Skeletal muscle satellite cell (primary cell): ENCODE measurements at regions not wholly inside any gene's neighbourhood (a gene's known extent, or its start where the extent isn't known, plus 50 kb on each side); places are given as distances from the start of the nearest gene placed in this dataset.
"Not testable (repeated sequence)": the region's sequence is repeated elsewhere in the genome, so short reads cannot be mapped to it uniquely, and the experiment has no call there.

Experiments used
- H3K27me3 ChIP-seq: 2 replicates; pipeline ENCODE4 v1.7.0; 2013; ENCODE audit warnings: low read length; ENCODE audit not compliant: control insufficient read depth, insufficient read depth
- H3K36me3 ChIP-seq: 2 replicates; pipeline ENCODE4 v1.7.0; 2013; ENCODE audit warnings: mild to moderate bottlenecking, control low read depth, low read length; ENCODE audit not compliant: insufficient read depth
- H3K4me1 ChIP-seq: 2 replicates; pipeline ENCODE4 v1.7.0; 2013; ENCODE audit warnings: low read length; ENCODE audit not compliant: control insufficient read depth, insufficient read depth
- H3K4me2 ChIP-seq: 2 replicates; pipeline ENCODE4 v1.7.0; 2013; ENCODE audit warnings: mild to moderate bottlenecking, low read length
- H3K4me3 ChIP-seq: 2 replicates; pipeline ENCODE4 v1.7.0; 2013; ENCODE audit warnings: low read length
- H3K9ac ChIP-seq: 2 replicates; pipeline ENCODE4 v1.7.0; 2013; ENCODE audit warnings: mild to moderate bottlenecking, low read depth, low read length, moderate library complexity
- H3K9me3 ChIP-seq: replicated peaks from 2 replicates; pipeline ENCODE4 v1.7.0; 2013; ENCODE audit warnings: mild to moderate bottlenecking, control low read depth, low read length

DNA sequence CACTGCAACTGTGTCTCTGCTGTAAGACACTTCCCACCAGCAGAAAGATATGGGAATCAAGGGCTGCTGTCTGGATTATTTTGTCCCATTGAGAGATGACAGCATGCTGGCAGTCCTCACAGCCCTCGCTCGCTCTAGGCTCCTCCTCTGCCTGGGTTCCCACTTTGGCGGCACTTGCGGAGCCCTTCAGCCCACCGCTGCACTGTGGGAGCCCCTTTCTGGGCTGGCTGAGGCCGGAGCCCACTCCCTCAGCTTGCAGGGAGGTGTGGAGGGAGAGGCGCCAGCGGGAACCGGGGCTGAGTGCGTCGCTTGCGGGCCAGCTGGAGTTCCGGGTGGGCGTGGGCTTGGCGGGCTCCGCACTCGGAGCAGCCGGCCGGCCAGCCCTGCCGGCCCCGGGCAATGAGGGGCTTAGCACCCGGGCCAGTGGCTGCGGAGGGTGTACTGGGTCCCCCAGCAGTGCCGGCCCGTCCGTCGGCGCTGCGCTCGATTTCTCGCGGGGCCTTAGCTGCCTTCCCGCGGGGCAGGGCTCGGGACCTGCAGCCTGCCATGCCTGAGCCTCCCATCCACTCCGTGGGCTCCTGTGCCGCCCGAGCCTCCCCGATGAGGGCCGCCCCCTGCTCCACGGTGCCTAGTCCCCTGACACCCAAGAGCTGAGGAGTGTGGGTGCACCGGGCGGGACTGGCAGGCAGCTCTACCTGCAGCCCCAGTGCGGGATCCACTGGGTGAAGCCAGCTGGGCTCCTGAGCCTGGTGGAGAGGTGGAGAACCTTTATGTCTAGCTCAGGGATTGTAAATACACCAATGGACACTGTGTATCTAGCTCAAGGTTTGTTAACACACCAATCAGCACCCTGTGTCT is 233.4 kb downstream of the VGLL3 start:
- not testable (repeated sequence) for H3K4me2 ChIP-seq, H3K9me3 ChIP-seq, H3K4me1 ChIP-seq, H3K9ac ChIP-seq, H3K4me3 ChIP-seq, H3K27me3 ChIP-seq, H3K36me3 ChIP-seq

DNA sequence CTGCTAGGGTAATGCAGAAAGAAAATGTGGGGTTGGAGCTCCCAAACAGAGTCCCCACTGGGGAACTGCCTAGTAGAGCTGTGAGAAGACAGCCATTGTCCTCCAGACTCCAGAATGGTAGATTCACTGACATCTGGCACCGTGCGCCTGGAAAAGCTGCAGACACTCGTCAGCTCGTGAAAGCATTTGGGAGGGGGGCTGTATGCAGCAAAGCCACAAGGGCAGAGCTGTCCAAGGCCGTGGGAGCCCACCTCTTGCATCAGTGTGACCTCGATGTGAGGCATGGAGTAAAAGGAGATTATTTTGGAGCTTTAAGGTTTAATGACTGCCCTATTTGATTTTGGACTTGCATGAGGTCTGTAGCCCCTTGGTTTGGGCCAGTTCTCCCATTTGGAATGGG is 242.9 kb downstream of the VGLL3 start:
- no peaks in the 10 kb centered on the region for H3K4me1 ChIP-seq
- H3K4me2 ChIP-seq: no peak overlapping the region
- no peaks in the 10 kb centered on the region for H3K9me3 ChIP-seq
- H3K27me3 ChIP-seq: peaks cover 10% of the 10 kb centered on the region
- no peak overlapping the region for H3K4me3 ChIP-seq
- H3K36me3 ChIP-seq: no peaks in the 10 kb centered on the region
- no peak overlapping the region for H3K9ac ChIP-seq

- Histone ChIP-seq H3K9me3 (no peaks in the 10 kb centered on the region), H3K4me1 (no peaks in the 10 kb centered on the region), H3K4me3 (no peak overlapping the region), H3K27me3 (peaks cover 1% of the 10 kb centered on the region), H3K9ac (no peak overlapping the region), H3K36me3 (no peaks in the 10 kb centered on the region), H3K4me2 (no peak overlapping the region)
Measured at GRCh38 chr3:86744051-86744450, 246.9 kb downstream of the VGLL3 start.

DNA sequence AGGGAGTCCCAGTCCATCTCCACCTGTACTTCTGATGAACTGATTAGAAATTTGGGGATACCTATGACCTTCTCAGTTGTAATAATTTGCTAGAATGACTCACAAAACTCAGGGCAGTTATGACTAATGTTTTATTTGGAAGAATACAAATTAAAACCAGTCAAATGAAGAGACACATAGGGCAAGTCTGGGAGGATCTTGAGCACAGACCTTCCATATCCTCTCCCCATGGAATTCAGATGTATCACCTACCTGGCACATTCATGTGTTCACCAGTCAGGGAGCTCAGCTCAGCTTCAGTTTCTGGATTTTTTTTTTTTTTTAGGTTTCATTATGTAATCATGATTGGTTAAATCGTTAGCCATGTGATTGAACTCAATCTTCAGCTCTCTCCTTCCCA is 247.7 kb downstream of the VGLL3 start:
- Histone ChIP-seq H3K4me1 (no peaks in the 10 kb centered on the region), H3K27me3 (no peaks in the 10 kb centered on the region), H3K4me3 (no peak overlapping the region), H3K9me3 (no peaks in the 10 kb centered on the region), H3K9ac (no peak overlapping the region), H3K4me2 (no peak overlapping the region), H3K36me3 (no peaks in the 10 kb centered on the region)

DNA sequence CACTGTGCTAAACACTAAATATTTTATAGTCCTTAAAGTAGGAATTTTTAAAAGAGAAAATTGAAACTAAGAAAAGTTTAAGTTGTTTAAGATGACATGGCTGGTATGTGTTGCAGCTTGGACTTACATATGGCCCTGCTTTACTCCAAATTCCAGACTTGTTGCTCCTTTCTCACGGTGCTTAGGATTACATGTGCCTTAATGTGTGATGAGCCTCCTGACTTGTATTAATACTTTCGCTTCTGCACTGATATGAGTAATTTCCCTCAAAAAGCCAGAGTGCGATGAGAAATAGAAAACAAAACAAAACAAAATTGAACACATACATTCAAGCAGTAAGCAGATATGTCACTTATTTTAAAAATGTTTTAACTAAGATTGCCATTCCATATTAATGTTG is 250.2 kb downstream of the VGLL3 start:
- no peaks in the 10 kb centered on the region for H3K4me1 ChIP-seq
- H3K36me3 ChIP-seq: no peaks in the 10 kb centered on the region
- H3K27me3 ChIP-seq: no peaks in the 10 kb centered on the region
- no peaks in the 10 kb centered on the region for H3K9me3 ChIP-seq
- no peak overlapping the region for H3K4me3 ChIP-seq
- H3K4me2 ChIP-seq: no peak overlapping the region
- H3K9ac ChIP-seq: no peak overlapping the region

DNA sequence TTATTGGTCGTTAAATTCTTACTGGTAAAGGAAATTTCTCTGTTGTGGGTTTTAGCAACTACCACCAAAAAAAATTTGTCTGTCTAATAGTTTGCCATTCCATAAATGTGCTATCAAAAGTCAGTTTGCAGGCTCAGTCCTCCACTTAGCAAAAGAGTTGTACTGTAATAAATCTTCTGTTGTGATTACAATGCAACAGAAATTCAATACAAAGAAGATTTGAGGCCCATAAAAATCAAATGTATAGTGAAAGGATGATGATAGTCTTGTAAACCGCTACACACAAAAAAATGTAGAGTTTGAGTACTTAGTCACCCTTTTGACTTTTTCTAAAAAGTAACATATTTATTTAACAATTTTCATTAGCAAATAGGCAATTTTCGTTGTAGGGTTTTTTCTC is 251.7 kb downstream of the VGLL3 start:
- Histone ChIP-seq H3K4me3 (no peak overlapping the region), H3K4me2 (no peak overlapping the region), H3K9ac (no peak overlapping the region), H3K36me3 (no peaks in the 10 kb centered on the region), H3K9me3 (no peaks in the 10 kb centered on the region), H3K27me3 (no peaks in the 10 kb centered on the region), H3K4me1 (no peaks in the 10 kb centered on the region)

GRCh38 chr3:86738684-86739083 is 252.3 kb downstream of the VGLL3 start:
- Histone ChIP-seq H3K4me1 (no peaks in the 10 kb centered on the region), H3K36me3 (no peaks in the 10 kb centered on the region), H3K9ac (no peak overlapping the region), H3K4me3 (no peak overlapping the region), H3K27me3 (no peaks in the 10 kb centered on the region), H3K9me3 (no peaks in the 10 kb centered on the region), H3K4me2 (no peak overlapping the region)

DNA sequence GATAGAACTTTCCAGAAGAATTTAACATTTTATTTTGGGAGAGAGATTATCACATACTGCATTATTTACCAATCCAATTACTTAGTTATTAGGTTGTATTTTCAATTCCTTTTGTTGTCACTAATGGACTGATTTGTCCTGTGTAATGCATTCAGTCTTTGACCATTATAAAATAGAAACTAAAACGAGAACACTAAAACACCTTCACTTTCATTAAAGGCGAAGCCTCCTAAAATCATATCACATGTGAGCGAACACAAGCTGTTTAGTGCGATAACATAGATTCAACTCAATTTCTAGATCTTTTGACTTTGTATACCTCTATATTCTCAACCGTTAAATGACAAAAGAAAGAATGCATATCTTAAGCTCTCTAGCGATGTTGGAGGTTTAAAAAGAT is 253.4 kb downstream of the VGLL3 start:
- Histone ChIP-seq H3K4me1 (no peaks in the 10 kb centered on the region), H3K9ac (no peak overlapping the region), H3K4me2 (no peak overlapping the region), H3K9me3 (no peaks in the 10 kb centered on the region), H3K4me3 (no peak overlapping the region), H3K36me3 (no peaks in the 10 kb centered on the region), H3K27me3 (no peaks in the 10 kb centered on the region)

DNA sequence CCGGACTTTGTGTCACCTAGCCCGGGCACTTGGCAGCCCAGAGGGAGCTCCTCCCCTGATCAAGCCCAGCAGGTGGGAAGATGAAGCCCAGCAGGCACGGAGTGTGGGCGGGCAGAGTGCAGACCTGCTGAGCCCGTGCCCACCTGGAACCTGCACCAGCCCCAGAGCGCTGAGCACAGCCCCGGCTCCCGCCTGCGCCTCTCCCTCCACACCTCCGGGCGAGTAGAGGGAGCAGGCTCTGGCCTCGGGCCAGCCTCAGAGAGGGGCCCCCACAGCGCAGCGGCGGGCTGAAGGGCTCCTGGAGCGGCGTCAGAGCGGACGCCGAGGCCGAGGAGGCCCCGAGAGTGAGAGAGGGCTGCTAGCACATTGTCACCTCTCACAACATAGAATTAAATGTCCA is 257.7 kb downstream of the VGLL3 start:
- no peaks in the 10 kb centered on the region for H3K36me3 ChIP-seq
- no peaks in the 10 kb centered on the region for H3K9me3 ChIP-seq
- no peak overlapping the region for H3K4me2 ChIP-seq
- no peak overlapping the region for H3K4me3 ChIP-seq
- no peaks in the 10 kb centered on the region for H3K4me1 ChIP-seq
- no peaks in the 10 kb centered on the region for H3K27me3 ChIP-seq
- no peak overlapping the region for H3K9ac ChIP-seq

DNA sequence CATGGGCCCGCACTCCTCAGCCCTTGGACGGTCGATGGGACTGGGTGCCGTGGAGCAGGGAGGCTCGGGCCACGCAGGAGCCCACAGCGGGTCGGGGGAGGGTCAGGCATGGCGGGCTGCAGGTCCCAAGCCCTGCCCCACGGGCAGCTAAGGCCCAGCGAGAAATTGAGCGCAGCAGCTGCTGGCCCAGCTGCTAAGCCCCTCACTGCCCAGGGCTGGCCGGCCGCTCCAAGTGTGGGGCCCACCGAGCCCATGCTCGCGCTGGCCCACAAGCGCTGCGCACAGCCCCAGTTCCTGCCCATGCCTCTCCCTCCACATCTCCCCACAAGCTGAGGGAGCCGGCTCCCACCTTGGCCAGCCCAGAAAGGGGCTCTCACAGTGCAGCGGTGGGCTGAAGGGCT is 259.4 kb downstream of the VGLL3 start:
- no peak overlapping the region for H3K4me3 ChIP-seq
- no peaks in the 10 kb centered on the region for H3K9me3 ChIP-seq
- no peaks in the 10 kb centered on the region for H3K4me1 ChIP-seq
- no peaks in the 10 kb centered on the region for H3K27me3 ChIP-seq
- no peak overlapping the region for H3K4me2 ChIP-seq
- no peaks in the 10 kb centered on the region for H3K36me3 ChIP-seq
- no peak overlapping the region for H3K9ac ChIP-seq

DNA sequence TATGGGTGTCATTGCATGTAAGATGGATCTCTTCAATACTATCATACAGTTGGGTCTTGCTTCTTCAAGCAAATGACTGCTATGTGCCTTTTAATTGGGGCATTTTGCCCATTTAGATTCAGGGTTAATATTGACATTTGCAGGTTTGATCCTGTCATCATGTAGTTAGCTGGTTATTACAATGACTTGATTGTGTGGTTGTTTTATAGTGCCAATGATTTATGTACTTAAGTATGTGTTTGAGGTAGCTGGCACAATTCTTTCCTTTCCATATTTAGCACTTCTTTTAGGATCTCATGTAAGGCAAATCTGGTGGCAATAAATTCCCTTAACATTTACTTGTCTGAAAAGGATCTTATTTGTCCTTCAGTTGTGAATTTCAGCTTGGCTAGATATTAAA is 267.5 kb downstream of the VGLL3 start:
- no peaks in the 10 kb centered on the region for H3K9me3 ChIP-seq
- H3K4me3 ChIP-seq: no peak overlapping the region
- no peaks in the 10 kb centered on the region for H3K36me3 ChIP-seq
- no peaks in the 10 kb centered on the region for H3K4me1 ChIP-seq
- no peaks in the 10 kb centered on the region for H3K27me3 ChIP-seq
- no peak overlapping the region for H3K4me2 ChIP-seq
- no peak overlapping the region for H3K9ac ChIP-seq

DNA sequence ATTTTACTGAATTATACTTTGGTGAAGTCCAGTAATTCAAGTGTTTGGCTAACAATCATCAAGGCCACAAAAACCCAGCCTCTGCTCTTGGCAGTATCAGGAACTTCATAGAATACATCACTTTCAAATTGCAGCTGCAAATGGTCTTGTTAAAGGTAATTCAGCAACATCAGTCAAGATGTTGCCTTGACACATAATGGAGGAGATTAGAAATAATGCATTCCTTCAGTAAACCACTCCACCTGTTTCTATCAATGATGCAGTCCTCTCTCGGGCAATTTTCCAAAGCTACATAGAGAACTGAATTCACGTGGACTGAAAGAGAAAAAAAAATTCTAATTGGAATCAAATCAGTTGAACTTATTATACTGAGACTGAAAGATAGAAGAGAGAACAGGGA is 279.3 kb downstream of the VGLL3 start:
- H3K9ac ChIP-seq: no peak overlapping the region
- H3K4me2 ChIP-seq: no peak overlapping the region
- H3K4me3 ChIP-seq: no peak overlapping the region
- H3K9me3 ChIP-seq: no peaks in the 10 kb centered on the region
- H3K27me3 ChIP-seq: no peaks in the 10 kb centered on the region
- no peaks in the 10 kb centered on the region for H3K36me3 ChIP-seq
- no peaks in the 10 kb centered on the region for H3K4me1 ChIP-seq
